CD4-positive, alpha-beta T cell treated with Interleukin-4 for 1 hour (primary cell): ENCODE measurements at regions not wholly inside any gene's neighbourhood (a gene's known extent, or its start where the extent isn't known, plus 50 kb on each side); places are given as distances from the start of the nearest gene placed in this dataset.
"Not testable (repeated sequence)": the region's sequence is repeated elsewhere in the genome, so short reads cannot be mapped to it uniquely, and the experiment has no call there.

ENCODE experiments used
- DNase-seq, 2 donors: peaks; one replicate each; pipeline ENCODE4 v3.0.0-alpha.2; 2020 to 2022

GRCh38 chr2:87199228-87199627, 177.6 kb upstream of the PLGLB1 start:
- not testable (repeated sequence) for DNase-seq

- not testable (repeated sequence) for DNase-seq
Observed at GRCh38 chr2:87204569-87205147, 183.0 kb upstream of the PLGLB1 start.

GRCh38 chr2:87212938-87213337, 191.3 kb upstream of the PLGLB1 start:
- DNase-seq = not testable (repeated sequence)

- not testable (repeated sequence) for DNase-seq
Observed at GRCh38 chr2:87217005-87217404, 195.4 kb upstream of the PLGLB1 start.

- DNase-seq = peak; percentile 24 to 67
Observed at GRCh38 chr2:87217741-87218410, 196.2 kb upstream of the PLGLB1 start.

- DNase-seq = not testable (repeated sequence)
Observed at GRCh38 chr2:87220651-87221050, 199.0 kb upstream of the PLGLB1 start.

- not testable (repeated sequence) for DNase-seq
Observed at GRCh38 chr2:87222131-87222530, 200.5 kb upstream of the PLGLB1 start.

- not testable (repeated sequence) for DNase-seq
Observed at GRCh38 chr2:87223873-87224272, 202.2 kb upstream of the PLGLB1 start.

GRCh38 chr2:87229091-87229689, 207.5 kb upstream of the PLGLB1 start:
- DNase-seq = peak in 1 of 2 donors; percentile 20

GRCh38 chr2:87229964-87230363, 208.3 kb upstream of the PLGLB1 start:
- DNase-seq = not testable (repeated sequence)

- not testable (repeated sequence) for DNase-seq
Observed at GRCh38 chr2:87235333-87235981, 213.8 kb upstream of the PLGLB1 start.

- not testable (repeated sequence) for DNase-seq
Observed at GRCh38 chr2:87237570-87238336, 216.1 kb upstream of the PLGLB1 start.

- DNase-seq = not testable (repeated sequence)
Observed at GRCh38 chr2:87239558-87240215, 218.0 kb upstream of the PLGLB1 start.

- not testable (repeated sequence) for DNase-seq
Observed at GRCh38 chr2:87246066-87246717, 224.5 kb upstream of the PLGLB1 start.

GRCh38 chr2:87252046-87252445, 230.4 kb upstream of the PLGLB1 start:
- DNase-seq = not testable (repeated sequence)

GRCh38 chr2:87254562-87254961, 232.9 kb upstream of the PLGLB1 start:
- DNase-seq = not testable (repeated sequence)

GRCh38 chr2:87255410-87255809, 233.8 kb upstream of the PLGLB1 start:
- DNase-seq = peak in 1 of 2 donors; percentile 7

- DNase-seq = not testable (repeated sequence)
Observed at GRCh38 chr2:87258887-87259286, 237.2 kb upstream of the PLGLB1 start.

- not testable (repeated sequence) for DNase-seq
Observed at GRCh38 chr2:87262184-87262702, 240.6 kb upstream of the PLGLB1 start.

- DNase-seq = not testable (repeated sequence)
Observed at GRCh38 chr2:87263868-87264518, 242.3 kb upstream of the PLGLB1 start.

GRCh38 chr2:87275192-87275591, 253.5 kb upstream of the PLGLB1 start:
- not testable (repeated sequence) for DNase-seq
